ENCODE measurements at regions not wholly inside any gene's neighbourhood (a gene's known extent, or its start where the extent isn't known, plus 50 kb on each side); places are given as distances from the start of the nearest gene placed in this dataset.

- TF ChIP-seq SRF (IDR thresholded peaks at IDR 0.05; ENCODE audit: low read depth) (no peak), EGR1 (IDR thresholded peaks at IDR 0.05; ENCODE audit: low read depth) (no peak)
Measured at GRCh38 chr21:21631961-21632360, 633.8 kb downstream of the NCAM2 start (continued).

- TF ChIP-seq ZFX (IDR thresholded peaks at IDR 0.05) (no peak), MAX (IDR thresholded peaks at IDR 0.05) (no peak), TCF7L2 (IDR thresholded peaks at IDR 0.05; ENCODE audit: borderline replicate concordance, extremely low read depth, insufficient read depth, insufficient read length) (no peak), POLR2AphosphoS5 (IDR thresholded peaks at IDR 0.05; ENCODE audit: low read depth, low read length) (no peak), EZH2 (IDR thresholded peaks at IDR 0.05) (no peak), ELF1 (IDR thresholded peaks at IDR 0.05; ENCODE audit: borderline replicate concordance, low read depth) (no peak), FOSL1 (IDR thresholded peaks at IDR 0.05; ENCODE audit: low read depth) (no peak), REST (IDR thresholded peaks at IDR 0.05; ENCODE audit: low read depth) (no peak), CTCF (IDR thresholded peaks at IDR 0.05 in 2 of 3, conservative IDR thresholded peaks at IDR 0.05 in 1 of 3; ENCODE audit: borderline replicate concordance in 1 of 3, insufficient read depth in 1 of 3, low read depth in 2 of 3, low read length in 2 of 3) (no peak), CBX3 (IDR thresholded peaks at IDR 0.05; ENCODE audit: low read depth) (no peak), POLR2A (IDR thresholded peaks at IDR 0.05; ENCODE audit: borderline replicate concordance, extremely low read depth, insufficient read depth, insufficient read length) (no peak), EGR1 (IDR thresholded peaks at IDR 0.05; ENCODE audit: low read depth) (no peak), ZNF274 (IDR thresholded peaks at IDR 0.05; ENCODE audit: low read depth, low read length) (no peak), SP1 (IDR thresholded peaks at IDR 0.05; ENCODE audit: low read depth) (no peak), YY1 (IDR thresholded peaks at IDR 0.05; ENCODE audit: extremely low read depth, insufficient replicate concordance, low read depth, low read length) (no peak), JUND (IDR thresholded peaks at IDR 0.05) (no peak), ATF3 (IDR thresholded peaks at IDR 0.05) (no peak), ZBTB33 (IDR thresholded peaks at IDR 0.05; ENCODE audit: extremely low read depth, insufficient replicate concordance, low read length) (no peak)
- H3K9me3 ChIP-seq (ENCODE audit: control insufficient read depth in 1 of 2, insufficient read depth in 1 of 2, low read depth in 1 of 2, low read length in 2 of 2) = peaks cover 7 to 19% of the 10 kb centered on the region in 2 experiments; a peak in 2 of 4 replicates
- H3K9ac ChIP-seq (ENCODE audit: low read length) = no peak overlapping the region
- no peak overlapping the region for H3K4me2 ChIP-seq (ENCODE audit: low read length)
- DNase-seq (ENCODE audit: low read depth, low spot score) (no peak), ATAC-seq (no peak)
- no TSS peak for BruUV-seq (replicated peaks)
- no peaks in the 10 kb centered on the region for H4K20me1 ChIP-seq (ENCODE audit: insufficient read depth)
- no peak overlapping the region for H3K4me3 ChIP-seq (replicated peaks in 1 of 2; ENCODE audit: low read depth in 1 of 2, low read length in 2 of 2)
- H3K79me2 ChIP-seq (ENCODE audit: insufficient read depth, low read length) = no peaks in the 10 kb centered on the region
- no peak overlapping the region for H2AFZ ChIP-seq (ENCODE audit: low read depth, low read length, poor library complexity, severe bottlenecking)
- no peaks in the 10 kb centered on the region for H3K9me2 ChIP-seq (ENCODE audit: insufficient read depth)
- H3K27me3 ChIP-seq (ENCODE audit: insufficient read depth, low read length) = no peaks in the 10 kb centered on the region
- intact Hi-C loops (cut with micrococcal nuclease) = no loop called here
- H3K36me3 ChIP-seq (ENCODE audit: control insufficient read depth in 1 of 2, insufficient read depth in 2 of 2, low read length in 2 of 2) = no peaks in the 10 kb centered on the region
- ChIA-PET CTCF (no interaction called here), POLR2A (no interaction called here), RAD21 (ENCODE audit: low non-redundant PET in 1 of 2, low total read pairs in 2 of 2, uncharacterized antibody in 2 of 2, unreplicated experiment in 2 of 2) (no interaction called here)
- H3K27ac ChIP-seq (ENCODE audit: low read depth, low read length) = no peak overlapping the region
- no peaks in the 10 kb centered on the region for H3K4me1 ChIP-seq (ENCODE audit: control insufficient read depth in 1 of 2, insufficient read depth in 2 of 2, low read length in 2 of 2)
Measured at GRCh38 chr21:21632926-21633325, 634.7 kb downstream of the NCAM2 start.

Data from HCT116 (cell line).